ENCODE measurements at regions not wholly inside any gene's neighbourhood (a gene's known extent, or its start where the extent isn't known, plus 50 kb on each side); places are given as distances from the start of the nearest gene placed in this dataset.
"Not testable (repeated sequence)": the region's sequence is repeated elsewhere in the genome, so short reads cannot be mapped to it uniquely, and the experiment has no call there.

- in situ Hi-C loops (cut with HindIII; ENCODE audit: low sequenced_read_pairs): no loop called here
- DNase-seq (ENCODE audit: low spot score): no peak
These were observed 116.4 kb upstream of the ITGB1 start for GRCh38 chr10:33074443-33074842.

DNA sequence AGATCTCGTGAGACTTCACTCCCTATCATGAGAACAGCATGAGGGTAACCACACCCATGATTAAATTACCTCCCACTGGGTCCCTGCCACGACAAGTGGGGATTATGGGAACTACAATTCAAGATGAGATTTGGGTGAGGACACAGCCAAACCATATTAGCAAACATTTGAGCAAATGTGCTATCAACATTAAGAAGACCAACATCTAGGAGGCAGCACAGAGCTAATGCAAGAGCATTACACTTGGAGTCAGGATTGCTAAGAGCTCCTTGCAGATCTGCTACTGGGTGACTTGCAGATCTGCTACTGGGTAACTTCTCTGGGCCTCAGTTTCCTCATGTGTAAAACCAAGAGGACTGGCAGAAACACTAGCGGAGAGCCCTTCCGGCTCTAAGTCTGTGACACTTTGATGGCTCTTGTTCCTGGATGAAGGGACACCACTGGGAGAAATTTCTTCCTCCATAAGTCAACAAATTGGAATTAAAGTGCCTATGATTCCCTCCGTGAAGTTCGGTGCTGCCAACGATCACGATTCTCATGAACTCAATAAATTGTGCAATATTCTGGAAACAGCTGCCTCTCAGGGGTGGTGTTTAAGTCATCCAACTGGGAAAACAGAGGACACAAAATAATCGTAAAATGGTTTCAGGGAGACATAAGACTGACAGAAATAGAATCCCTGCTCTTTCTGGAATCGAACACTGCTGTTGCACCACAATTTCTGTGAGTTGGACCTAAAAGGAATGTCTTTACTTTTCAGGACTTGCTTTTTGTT, 115.8 kb upstream of the ITGB1 start:
- in situ Hi-C loops (cut with HindIII; ENCODE audit: low sequenced_read_pairs): no loop called here
- DNase-seq (ENCODE audit: low spot score): no peak

- in situ Hi-C loops (cut with HindIII; ENCODE audit: low sequenced_read_pairs): no loop called here
- DNase-seq (ENCODE audit: low spot score): no peak
These were observed 113.8 kb upstream of the ITGB1 start for GRCh38 chr10:33071857-33072256.

DNA sequence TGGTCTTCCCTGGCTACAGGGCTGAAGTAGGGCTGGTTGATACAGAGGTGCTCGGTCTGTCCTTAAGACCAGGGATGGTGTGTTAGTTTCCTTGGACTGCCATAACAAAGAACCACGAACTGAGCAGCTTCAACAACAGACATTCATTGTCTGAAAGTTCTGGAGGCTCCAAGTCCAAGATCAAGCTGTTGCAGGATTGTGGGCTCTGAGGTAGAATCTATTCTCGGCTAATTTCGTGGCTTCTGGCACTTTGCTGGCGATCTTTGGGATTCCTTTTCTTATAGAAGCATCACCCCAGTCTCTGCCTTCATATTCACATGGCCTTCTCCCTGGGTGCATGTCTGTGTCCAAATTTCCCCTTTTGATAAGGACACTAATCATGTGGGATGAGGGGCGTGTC, 112.1 kb upstream of the ITGB1 start:
- no peak for DNase-seq (ENCODE audit: low spot score)
- in situ Hi-C loops (cut with HindIII; ENCODE audit: low sequenced_read_pairs): no loop called here

GRCh38 chr10:33067917-33068316, 109.9 kb upstream of the ITGB1 start:
- in situ Hi-C loops (cut with HindIII; ENCODE audit: low sequenced_read_pairs): no loop called here
- no peak for DNase-seq (ENCODE audit: low spot score)

- no peak for DNase-seq (ENCODE audit: low spot score)
- in situ Hi-C loops (cut with HindIII; ENCODE audit: low sequenced_read_pairs): no loop called here
These were observed 109.5 kb upstream of the ITGB1 start for GRCh38 chr10:33067481-33067880.

DNA sequence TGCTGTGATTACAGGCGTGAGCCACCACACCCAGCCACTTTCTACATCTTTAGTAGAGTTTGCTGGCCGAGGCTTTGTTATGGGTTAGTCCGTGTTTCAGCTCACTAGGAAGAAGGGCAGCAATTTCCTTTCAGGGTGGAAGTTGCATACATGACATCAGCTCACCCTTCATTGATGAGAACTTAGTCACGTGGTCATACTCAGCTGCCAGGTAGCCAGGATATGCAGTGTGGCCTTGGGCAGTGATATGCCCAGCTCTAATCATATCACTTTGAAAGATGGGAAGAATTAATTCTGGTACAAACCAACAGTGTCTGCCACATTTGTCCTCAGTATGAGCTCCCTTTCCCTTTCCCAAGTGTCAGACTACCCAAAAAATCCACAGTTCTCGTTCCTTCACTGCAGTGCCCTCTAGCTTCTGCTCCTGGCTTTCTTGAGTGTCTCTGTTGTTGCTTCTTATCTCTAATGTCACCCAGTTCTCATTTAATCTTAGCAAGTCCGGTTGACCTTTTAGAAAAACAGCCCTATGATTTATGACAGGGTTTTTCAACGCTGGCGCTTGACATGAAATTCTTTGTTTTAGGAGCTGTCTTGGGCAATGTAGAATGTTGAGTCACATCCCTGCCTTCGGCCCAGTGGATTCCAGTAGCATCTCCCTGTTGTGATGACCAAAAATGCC, 108.7 kb upstream of the ITGB1 start:
- no peak for DNase-seq (ENCODE audit: low spot score)
- in situ Hi-C loops (cut with HindIII; ENCODE audit: low sequenced_read_pairs): no loop called here

DNA sequence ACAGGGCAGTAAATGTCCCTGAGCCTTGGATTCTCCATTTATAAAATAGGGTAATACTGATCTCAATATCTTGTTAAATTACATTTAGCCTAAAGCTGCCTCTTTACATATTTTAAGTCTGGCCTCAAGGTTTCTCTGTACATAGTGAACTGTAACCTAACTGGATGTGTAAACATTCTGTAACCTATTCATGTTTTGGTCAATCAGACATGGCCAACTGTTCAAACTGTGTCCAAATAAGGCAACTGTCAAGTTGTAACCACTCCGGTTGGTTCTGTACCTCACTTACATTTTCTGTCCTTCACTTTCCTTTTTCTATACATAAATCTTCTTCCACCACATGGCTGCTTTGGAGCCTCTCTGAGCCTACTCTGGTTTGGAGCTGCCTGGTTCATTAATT, 107.1 kb upstream of the ITGB1 start:
- DNase-seq (ENCODE audit: low spot score): no peak
- in situ Hi-C loops (cut with HindIII; ENCODE audit: low sequenced_read_pairs): no loop called here

DNA sequence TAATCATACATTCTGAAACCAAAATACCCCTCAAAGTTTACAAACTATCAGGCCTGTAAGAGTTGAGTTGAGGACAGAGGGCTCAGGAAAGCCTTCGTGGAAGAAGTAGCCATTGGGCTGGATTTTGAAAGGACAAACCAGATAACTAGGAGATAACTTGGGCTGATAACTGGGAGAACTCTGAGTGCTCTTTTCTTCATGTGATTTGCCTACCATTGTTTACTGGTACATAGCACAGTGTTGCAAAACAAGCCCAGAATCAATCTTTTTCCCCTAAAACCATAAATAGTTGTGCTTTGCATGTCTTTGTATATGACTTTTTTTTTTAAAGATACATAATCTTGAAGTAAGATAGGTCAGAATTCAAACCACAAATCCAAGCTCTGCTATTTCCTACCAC, 106.7 kb upstream of the ITGB1 start:
- in situ Hi-C loops (cut with HindIII; ENCODE audit: low sequenced_read_pairs): no loop called here
- no peak for DNase-seq (ENCODE audit: low spot score)

GRCh38 chr10:33057620-33058019, 99.6 kb upstream of the ITGB1 start:
- in situ Hi-C loops (cut with HindIII; ENCODE audit: low sequenced_read_pairs): no loop called here
- no peak for DNase-seq (ENCODE audit: low spot score)

DNA sequence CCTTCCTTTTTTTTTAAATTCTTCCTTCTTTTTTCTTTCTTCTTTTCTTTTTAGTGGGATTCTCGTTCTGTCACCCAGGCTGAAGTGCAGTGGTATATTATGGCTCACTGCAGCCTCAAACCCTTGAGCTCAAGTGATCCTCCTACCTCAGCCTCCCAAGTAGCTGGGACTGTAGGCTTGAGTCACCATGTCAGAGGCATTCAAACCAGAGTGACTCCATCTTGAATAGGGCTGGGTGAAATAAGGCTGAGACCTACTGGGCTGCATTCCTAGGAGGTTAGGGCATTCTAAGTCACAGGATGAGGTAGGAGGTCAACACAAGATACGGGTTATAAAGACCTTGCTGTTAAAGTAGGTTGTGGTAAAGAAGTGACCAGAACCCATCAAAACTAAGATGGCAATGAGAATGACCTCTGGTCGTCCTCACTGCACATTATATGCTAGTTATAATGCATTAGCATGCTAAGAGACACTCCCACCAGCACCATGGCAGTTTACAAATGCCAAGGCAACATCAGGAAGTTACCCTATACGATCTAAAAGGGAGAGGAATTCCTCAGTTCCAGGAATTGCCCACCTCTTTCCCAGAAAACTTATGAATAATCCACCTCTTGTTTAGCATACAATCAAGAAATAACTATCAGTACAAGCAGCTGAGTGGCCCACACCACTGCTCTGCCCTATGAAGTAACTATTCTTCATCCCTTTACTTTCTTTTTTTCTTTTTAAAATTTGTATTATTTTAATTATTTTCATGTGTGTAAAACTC, 99.0 kb upstream of the ITGB1 start:
- no peak for DNase-seq (ENCODE audit: low spot score)
- in situ Hi-C loops (cut with HindIII; ENCODE audit: low sequenced_read_pairs): no loop called here

GRCh38 chr10:33055625-33056024, 97.6 kb upstream of the ITGB1 start:
- DNase-seq (ENCODE audit: low spot score): no peak
- in situ Hi-C loops (cut with HindIII; ENCODE audit: low sequenced_read_pairs): no loop called here

DNA sequence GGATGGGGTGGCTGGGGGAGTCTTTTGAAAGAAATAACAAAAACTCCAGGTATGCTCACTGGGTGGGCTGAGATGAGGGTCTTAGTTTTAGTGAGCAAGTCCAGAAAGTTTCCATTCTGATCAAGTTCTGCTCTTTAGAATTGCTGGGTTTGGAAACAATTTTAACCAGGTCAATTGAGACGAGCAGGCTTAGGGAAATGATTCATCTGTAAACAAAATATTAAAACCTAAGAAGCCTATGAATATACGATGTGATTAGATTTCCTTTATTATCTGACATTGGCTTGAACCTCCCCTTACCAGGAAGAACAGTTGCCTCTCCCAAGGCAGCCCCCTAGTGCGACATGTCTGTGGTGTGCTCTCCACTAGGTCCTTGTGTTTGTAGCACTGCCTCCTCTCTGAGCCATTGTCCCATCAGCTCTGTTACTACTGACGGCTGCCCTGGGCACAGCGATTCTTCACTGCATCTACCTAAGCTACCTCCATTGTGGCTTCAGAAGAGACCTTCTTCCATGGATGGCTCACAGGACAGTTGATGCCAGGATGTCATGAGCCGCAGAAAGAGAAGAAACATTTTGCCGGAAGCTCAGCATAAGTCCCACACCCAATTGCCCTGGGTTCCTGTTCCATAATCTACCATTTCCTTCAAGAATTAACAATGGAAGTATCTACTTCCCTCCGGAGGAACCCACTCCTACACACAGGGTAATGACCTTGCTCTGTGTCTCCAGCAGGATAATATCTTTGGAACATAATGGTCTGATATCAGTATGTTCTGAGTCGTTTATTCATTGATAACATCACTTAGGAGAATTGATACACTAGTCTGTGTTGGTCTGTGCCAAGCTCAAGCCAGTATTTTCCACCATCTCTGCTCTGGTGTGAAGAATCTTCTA, 95.1 kb upstream of the ITGB1 start:
- DNase-seq (ENCODE audit: low spot score): no peak
- in situ Hi-C loops (cut with HindIII; ENCODE audit: low sequenced_read_pairs): no loop called here

GRCh38 chr10:33052263-33052875, 94.3 kb upstream of the ITGB1 start:
- DNase-seq (ENCODE audit: low spot score): no peak
- in situ Hi-C loops (cut with HindIII; ENCODE audit: low sequenced_read_pairs): no loop called here

- in situ Hi-C loops (cut with HindIII; ENCODE audit: low sequenced_read_pairs); DNase-seq (ENCODE audit: low spot score): not testable (repeated sequence)
These were observed 92.2 kb upstream of the ITGB1 start for GRCh38 chr10:33049963-33050920.

DNA sequence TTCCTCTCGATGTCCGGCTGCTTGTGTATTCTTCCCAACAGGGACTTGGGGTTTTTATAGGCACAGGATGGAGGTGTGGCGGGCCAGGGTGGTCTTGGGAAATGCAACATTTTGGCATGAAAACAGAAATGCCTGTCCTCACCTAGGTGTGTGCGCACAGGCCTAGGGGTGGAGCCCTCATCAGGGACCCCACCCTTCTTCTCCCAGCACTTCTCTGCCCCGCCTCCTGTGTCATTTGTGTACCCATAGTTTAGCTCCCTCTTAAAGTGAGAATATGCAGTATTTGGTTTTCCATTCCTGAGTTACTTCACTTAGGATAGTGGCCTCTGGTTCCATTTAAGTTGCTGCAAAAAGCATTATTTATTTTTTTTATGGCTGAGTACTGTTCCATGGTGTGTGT, 90.2 kb upstream of the ITGB1 start:
- no peak for DNase-seq (ENCODE audit: low spot score)
- in situ Hi-C loops (cut with HindIII; ENCODE audit: low sequenced_read_pairs): no loop called here

GRCh38 chr10:33047655-33048054, 89.6 kb upstream of the ITGB1 start:
- in situ Hi-C loops (cut with HindIII; ENCODE audit: low sequenced_read_pairs): no loop called here
- DNase-seq (ENCODE audit: low spot score): no peak

- in situ Hi-C loops (cut with HindIII; ENCODE audit: low sequenced_read_pairs): no loop called here
- DNase-seq (ENCODE audit: low spot score): no peak
These were observed 88.8 kb upstream of the ITGB1 start for GRCh38 chr10:33046792-33047191.
